ENCODE measurements at regions not wholly inside any gene's neighbourhood (a gene's known extent, or its start where the extent isn't known, plus 50 kb on each side); places are given as distances from the start of the nearest gene placed in this dataset.

DNA sequence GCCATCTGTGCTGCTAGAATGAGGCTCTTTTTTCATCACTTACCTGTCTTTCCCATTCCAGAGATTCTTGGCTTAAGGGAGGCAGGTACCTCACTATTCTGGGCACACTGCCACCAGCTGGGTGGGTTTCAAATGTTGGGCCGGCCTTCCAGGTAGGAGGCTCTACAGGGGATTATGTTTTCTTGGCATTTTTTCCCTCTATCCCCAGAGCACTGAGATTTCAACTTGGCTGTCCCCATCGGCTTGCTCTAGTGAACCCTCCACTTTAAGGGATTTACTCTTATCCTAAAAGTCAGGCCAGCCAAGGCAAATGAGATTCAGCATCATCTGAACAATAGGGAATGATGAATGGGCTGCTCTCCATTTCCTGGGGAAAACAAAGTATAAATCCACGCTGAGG, 710.1 kb upstream of the CELF2 start:
- TF ChIP-seq RXRA (IDR thresholded peaks at IDR 0.05) (no peak), ZBTB33 (IDR thresholded peaks at IDR 0.05) (no peak), HNF4A (conservative IDR thresholded peaks at IDR 0.05) (no peak), RAD21 (IDR thresholded peaks at IDR 0.05) (no peak), REST (IDR thresholded peaks at IDR 0.05) (no peak), YY1 (IDR thresholded peaks at IDR 0.05) (no peak), TAF1 (conservative IDR thresholded peaks at IDR 0.05) (no peak), HNF4G (IDR thresholded peaks at IDR 0.05) (no peak), CTCF (IDR thresholded peaks at IDR 0.05; ENCODE audit: low read depth, low read length, missing input control) (no peak), FOXA1 (IDR thresholded peaks at IDR 0.05) (no peak), EGR1 (IDR thresholded peaks at IDR 0.05; ENCODE audit: low read depth in 2 of 2) (no peak), SP1 (IDR thresholded peaks at IDR 0.05) (no peak), GABPA (IDR thresholded peaks at IDR 0.05 in 1 of 2, conservative IDR thresholded peaks at IDR 0.05 in 1 of 2) (no peak), JUND (IDR thresholded peaks at IDR 0.05) (no peak), FOXA2 (IDR thresholded peaks at IDR 0.05) (no peak), ATF3 (IDR thresholded peaks at IDR 0.05) (no peak)
- TF ChIP-seq, protein P1, sequence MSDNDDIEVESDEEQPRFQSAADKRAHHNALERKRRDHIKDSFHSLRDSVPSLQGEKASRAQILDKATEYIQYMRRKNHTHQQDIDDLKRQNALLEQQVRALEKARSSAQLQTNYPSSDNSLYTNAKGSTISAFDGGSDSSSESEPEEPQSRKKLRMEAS (IDR thresholded peaks at IDR 0.05), result no peak

DNA sequence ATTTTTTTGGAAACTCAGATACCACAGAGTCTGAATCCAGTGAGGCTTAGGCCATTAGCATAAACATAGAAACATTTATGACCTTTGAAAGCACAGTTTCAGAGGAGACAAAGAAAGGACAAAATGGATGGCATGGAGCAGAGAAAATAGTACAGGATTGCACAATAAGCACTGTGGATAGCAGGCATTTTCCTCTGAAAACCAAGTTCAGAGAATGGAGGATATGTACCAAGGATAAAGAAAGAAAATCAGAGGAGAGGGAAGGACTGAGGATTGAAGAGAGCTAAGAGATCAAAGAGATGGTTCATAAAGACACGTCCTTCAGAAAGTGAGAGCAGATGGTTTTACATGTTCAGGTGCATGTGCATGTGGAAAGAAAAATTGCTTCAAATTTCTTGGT, 707.2 kb upstream of the CELF2 start:
- H3K9me3 ChIP-seq (ENCODE audit: control insufficient read depth in 4 of 4, low read length in 3 of 4), result no peaks in the 10 kb centered on the region
- WGBS, result 78% methylated on average over 1 of the region's 1 CpG

More for the DNA sequence above, 710.1 kb upstream of the CELF2 start:
- Histone ChIP-seq H3K9ac (ENCODE audit: low read depth in 1 of 2, low read length in 2 of 2) (no peak overlapping the region), H3K9me3 (ENCODE audit: control insufficient read depth in 4 of 4, low read length in 3 of 4) (no peaks in the 10 kb centered on the region), H3K36me3 (ENCODE audit: control insufficient read depth in 4 of 4, insufficient read depth in 3 of 4, low read depth in 1 of 4, low read length in 3 of 4) (no peaks in the 10 kb centered on the region), H3K4me1 (ENCODE audit: control insufficient read depth in 4 of 4, insufficient read depth in 4 of 4, low read length in 3 of 4) (no peaks in the 10 kb centered on the region), H3K4me3 (ENCODE audit: low read depth in 1 of 3, low read length in 3 of 3) (no peak overlapping the region), H3K27me3 (ENCODE audit: control insufficient read depth in 4 of 4, insufficient read depth in 4 of 4, low read length in 3 of 4) (peaks cover 0 to 3% (median 0%) of the 10 kb centered on the region in 4 donors), H3K27ac (ENCODE audit: low read depth in 1 of 2, low read length in 2 of 2) (no peak overlapping the region)
- no peak for DNase-seq (ENCODE audit: low spot score)
- WGBS, result 69% methylated on average over 3 of the region's 3 CpGs

More for the DNA sequence above, 707.2 kb upstream of the CELF2 start:
- TF ChIP-seq EGR1 (IDR thresholded peaks at IDR 0.05; ENCODE audit: low read depth in 2 of 2) (no peak), ZBTB33 (IDR thresholded peaks at IDR 0.05) (no peak), HNF4A (conservative IDR thresholded peaks at IDR 0.05) (no peak), JUND (IDR thresholded peaks at IDR 0.05) (no peak)
- H3K4me1 ChIP-seq (ENCODE audit: control insufficient read depth in 4 of 4, insufficient read depth in 4 of 4, low read length in 3 of 4), result no peaks in the 10 kb centered on the region
- no peak overlapping the region for H3K4me3 ChIP-seq (ENCODE audit: low read depth in 1 of 3, low read length in 3 of 3)
- H3K27ac ChIP-seq (ENCODE audit: low read depth in 1 of 2, low read length in 2 of 2), result no peak overlapping the region
- no peaks in the 10 kb centered on the region for H3K27me3 ChIP-seq (ENCODE audit: control insufficient read depth in 4 of 4, insufficient read depth in 4 of 4, low read length in 3 of 4)
- H3K9ac ChIP-seq (ENCODE audit: low read depth in 1 of 2, low read length in 2 of 2), result no peak overlapping the region
- H3K36me3 ChIP-seq (ENCODE audit: control insufficient read depth in 4 of 4, insufficient read depth in 3 of 4, low read depth in 1 of 4, low read length in 3 of 4), result no peaks in the 10 kb centered on the region
- DNase-seq (ENCODE audit: low spot score), result no peak
